Skeletal muscle satellite cell (primary cell): ENCODE measurements at regions not wholly inside any gene's neighbourhood (a gene's known extent, or its start where the extent isn't known, plus 50 kb on each side); places are given as distances from the start of the nearest gene placed in this dataset.

Experiments
- H3K27me3 ChIP-seq: 2 replicates; pipeline ENCODE4 v1.7.0; 2013; ENCODE audit warnings: low read length; ENCODE audit not compliant: control insufficient read depth, insufficient read depth
- H3K36me3 ChIP-seq: 2 replicates; pipeline ENCODE4 v1.7.0; 2013; ENCODE audit warnings: mild to moderate bottlenecking, control low read depth, low read length; ENCODE audit not compliant: insufficient read depth
- H3K4me1 ChIP-seq: 2 replicates; pipeline ENCODE4 v1.7.0; 2013; ENCODE audit warnings: low read length; ENCODE audit not compliant: control insufficient read depth, insufficient read depth
- H3K4me2 ChIP-seq: 2 replicates; pipeline ENCODE4 v1.7.0; 2013; ENCODE audit warnings: mild to moderate bottlenecking, low read length
- H3K4me3 ChIP-seq: 2 replicates; pipeline ENCODE4 v1.7.0; 2013; ENCODE audit warnings: low read length
- H3K9ac ChIP-seq: 2 replicates; pipeline ENCODE4 v1.7.0; 2013; ENCODE audit warnings: mild to moderate bottlenecking, low read depth, low read length, moderate library complexity
- H3K9me3 ChIP-seq: replicated peaks from 2 replicates; pipeline ENCODE4 v1.7.0; 2013; ENCODE audit warnings: mild to moderate bottlenecking, control low read depth, low read length

GRCh38 chr16:86052115-86052670, 153.2 kb downstream of the IRF8 start:
- Histone ChIP-seq H3K27me3 (peaks cover 22% of the 10 kb centered on the region), H3K4me1 (no peaks in the 10 kb centered on the region), H3K4me3 (no peak overlapping the region)

GRCh38 chr16:86052926-86053325, 154.0 kb downstream of the IRF8 start:
- Histone ChIP-seq H3K4me1 (no peaks in the 10 kb centered on the region), H3K9me3 (no peaks in the 10 kb centered on the region), H3K4me2 (no peak overlapping the region), H3K27me3 (peaks cover 15% of the 10 kb centered on the region), H3K9ac (no peak overlapping the region), H3K4me3 (no peak overlapping the region), H3K36me3 (no peaks in the 10 kb centered on the region)

More at GRCh38 chr16:86052115-86052670, 153.2 kb downstream of the IRF8 start:
- no peaks in the 10 kb centered on the region for H3K9me3 ChIP-seq
- H3K36me3 ChIP-seq = no peaks in the 10 kb centered on the region
- no peak overlapping the region for H3K4me2 ChIP-seq
- H3K9ac ChIP-seq = no peak overlapping the region

GRCh38 chr16:86059253-86060171, 160.6 kb downstream of the IRF8 start:
- Histone ChIP-seq H3K9me3 (no peaks in the 10 kb centered on the region), H3K9ac (no peak overlapping the region), H3K36me3 (no peaks in the 10 kb centered on the region), H3K4me1 (no peaks in the 10 kb centered on the region), H3K4me2 (no peak overlapping the region), H3K27me3 (peaks cover 16% of the 10 kb centered on the region), H3K4me3 (no peak overlapping the region)

GRCh38 chr16:86060381-86061317, 161.7 kb downstream of the IRF8 start:
- peaks cover 16% of the 10 kb centered on the region for H3K27me3 ChIP-seq
- H3K9ac ChIP-seq = no peak overlapping the region
- H3K4me1 ChIP-seq = no peaks in the 10 kb centered on the region
- H3K4me3 ChIP-seq = no peak overlapping the region
- H3K36me3 ChIP-seq = no peaks in the 10 kb centered on the region
- no peaks in the 10 kb centered on the region for H3K9me3 ChIP-seq
- H3K4me2 ChIP-seq = no peak overlapping the region

- Histone ChIP-seq H3K27me3 (peaks cover 16% of the 10 kb centered on the region), H3K36me3 (no peaks in the 10 kb centered on the region), H3K9ac (no peak overlapping the region), H3K9me3 (no peaks in the 10 kb centered on the region), H3K4me3 (no peak overlapping the region), H3K4me1 (no peaks in the 10 kb centered on the region), H3K4me2 (no peak overlapping the region)
Observed at GRCh38 chr16:86061318-86061695, 162.3 kb downstream of the IRF8 start.

GRCh38 chr16:86061721-86062120, 162.8 kb downstream of the IRF8 start:
- Histone ChIP-seq H3K9ac (no peak overlapping the region), H3K9me3 (no peaks in the 10 kb centered on the region), H3K36me3 (no peaks in the 10 kb centered on the region), H3K4me2 (no peak overlapping the region), H3K4me1 (no peaks in the 10 kb centered on the region), H3K4me3 (no peak overlapping the region), H3K27me3 (peaks cover 16% of the 10 kb centered on the region)

GRCh38 chr16:86062271-86062965, 163.5 kb downstream of the IRF8 start:
- Histone ChIP-seq H3K9me3 (no peaks in the 10 kb centered on the region), H3K36me3 (no peaks in the 10 kb centered on the region), H3K4me1 (no peaks in the 10 kb centered on the region), H3K9ac (no peak overlapping the region), H3K4me3 (no peak overlapping the region), H3K27me3 (peaks cover 16% of the 10 kb centered on the region), H3K4me2 (no peak overlapping the region)

- Histone ChIP-seq H3K4me3 (no peak overlapping the region), H3K9ac (no peak overlapping the region), H3K4me1 (no peaks in the 10 kb centered on the region), H3K36me3 (no peaks in the 10 kb centered on the region), H3K9me3 (no peaks in the 10 kb centered on the region), H3K27me3 (peaks cover 18% of the 10 kb centered on the region), H3K4me2 (no peak overlapping the region)
Observed at GRCh38 chr16:86063760-86064405, 164.9 kb downstream of the IRF8 start.

GRCh38 chr16:86064431-86065250, 165.7 kb downstream of the IRF8 start:
- Histone ChIP-seq H3K9ac (no peak overlapping the region), H3K4me3 (no peak overlapping the region), H3K9me3 (no peaks in the 10 kb centered on the region), H3K4me1 (no peaks in the 10 kb centered on the region), H3K36me3 (no peaks in the 10 kb centered on the region), H3K27me3 (peaks cover 22% of the 10 kb centered on the region), H3K4me2 (no peak overlapping the region)

GRCh38 chr16:86065711-86066110, 166.7 kb downstream of the IRF8 start:
- no peaks in the 10 kb centered on the region for H3K4me1 ChIP-seq
- H3K9ac ChIP-seq = no peak overlapping the region
- H3K27me3 ChIP-seq = peaks cover 29% of the 10 kb centered on the region
- no peak overlapping the region for H3K4me3 ChIP-seq
- H3K4me2 ChIP-seq = no peak overlapping the region
- H3K36me3 ChIP-seq = no peaks in the 10 kb centered on the region
- no peaks in the 10 kb centered on the region for H3K9me3 ChIP-seq
